ENCODE measurements at regions not wholly inside any gene's neighbourhood (a gene's known extent, or its start where the extent isn't known, plus 50 kb on each side); places are given as distances from the start of the nearest gene placed in this dataset.

- DNase-seq (no peak), ATAC-seq (no peak)
- H3K9me3 ChIP-seq: no peaks in the 10 kb centered on the region
- H3K4me1 ChIP-seq: no peaks in the 10 kb centered on the region
- no peak overlapping the region for H3K27ac ChIP-seq
- TF ChIP-seq CTCF (IDR thresholded peaks at IDR 0.05): no peak
- H3K4me3 ChIP-seq: no peak overlapping the region
- H3K36me3 ChIP-seq: no peaks in the 10 kb centered on the region
- H3K27me3 ChIP-seq: no peaks in the 10 kb centered on the region
- intact Hi-C loops (cut with DNase I): no loop called here
Observed at GRCh38 chr17:62862251-62862650, 54.1 kb upstream of the MARCHF10 start.

DNA sequence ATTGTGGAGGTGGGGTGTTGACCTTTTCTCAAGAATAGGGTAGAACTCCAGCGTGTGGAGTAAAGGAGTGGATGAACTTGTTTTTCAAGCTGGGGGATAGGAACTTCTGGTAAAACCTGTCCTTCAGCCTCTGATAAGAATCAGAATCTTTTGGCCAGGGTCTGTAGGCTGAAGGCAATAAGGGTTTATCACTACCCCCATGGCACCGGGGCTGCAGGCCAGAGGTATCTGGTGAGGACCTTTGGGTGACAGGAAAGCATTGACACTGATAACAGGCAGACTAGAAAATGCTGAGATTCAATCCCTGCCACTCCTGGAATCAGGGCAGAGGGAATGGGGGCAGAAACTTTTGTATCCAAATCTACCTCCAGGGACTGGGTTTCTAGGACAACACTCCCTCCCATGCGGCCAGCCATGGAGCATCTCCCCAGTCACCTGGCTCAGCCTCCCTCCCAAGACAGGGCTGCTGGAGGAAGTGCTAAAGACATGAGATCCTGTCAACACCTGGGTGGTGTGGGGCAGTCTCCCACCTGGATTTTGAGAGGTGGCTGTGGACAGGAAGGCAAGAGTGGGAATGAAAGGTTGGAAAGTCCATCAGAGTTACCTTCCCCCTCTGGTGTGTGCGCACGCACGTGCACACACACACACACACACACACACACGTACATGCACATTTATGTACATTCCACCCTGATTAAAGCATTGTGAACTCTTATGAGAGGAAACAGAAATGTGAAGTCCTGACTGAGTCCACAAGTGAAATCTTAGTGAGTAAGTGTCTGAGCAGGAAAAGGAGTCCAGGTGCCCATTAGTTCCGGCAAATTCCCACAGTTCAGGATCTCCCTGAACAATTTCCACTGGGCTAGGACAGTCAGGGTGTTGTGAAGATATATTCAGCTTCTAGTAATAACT is 53.1 kb upstream of the MARCHF10 start:
- intact Hi-C loops (cut with DNase I): no loop called here
- DNase-seq: peak in 1 of 4 donors; percentile 79
- H3K4me3 ChIP-seq: no peak overlapping the region
- H3K4me1 ChIP-seq: no peaks in the 10 kb centered on the region
- peak; percentile 61 for ATAC-seq
- H3K36me3 ChIP-seq: no peaks in the 10 kb centered on the region
- no peaks in the 10 kb centered on the region for H3K27me3 ChIP-seq
- no peak for TF ChIP-seq CTCF (IDR thresholded peaks at IDR 0.05)
- H3K9me3 ChIP-seq: no peaks in the 10 kb centered on the region
- no peak overlapping the region for H3K27ac ChIP-seq

DNA sequence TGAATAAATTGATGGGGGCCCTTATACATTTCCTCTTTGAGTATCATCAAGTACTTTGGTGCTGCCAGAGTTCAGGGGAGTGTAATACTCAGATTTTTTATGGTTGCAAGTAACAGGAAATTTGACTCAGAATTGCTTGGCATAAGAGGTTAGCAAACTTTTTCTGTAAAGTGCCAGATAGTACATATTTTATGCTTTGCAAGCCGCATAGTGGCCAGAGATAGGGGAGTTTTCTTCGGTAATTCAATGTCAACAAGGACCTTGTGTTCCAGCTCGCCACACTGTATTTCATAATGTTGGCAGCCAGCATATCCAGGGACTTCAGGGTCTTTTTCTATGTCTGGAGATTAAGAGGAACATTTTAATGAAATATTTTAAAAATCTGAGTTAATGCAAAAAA is 51.0 kb upstream of the MARCHF10 start:
- DNase-seq (no peak), ATAC-seq (peak; percentile 59)
- Histone ChIP-seq H3K9me3 (no peaks in the 10 kb centered on the region), H3K27me3 (no peaks in the 10 kb centered on the region), H3K4me3 (no peak overlapping the region), H3K4me1 (no peaks in the 10 kb centered on the region), H3K27ac (peak overlapping the region in 1 of 2 donors; percentile 17), H3K36me3 (no peaks in the 10 kb centered on the region)
- intact Hi-C loops (cut with DNase I): no loop called here
- TF ChIP-seq CTCF (IDR thresholded peaks at IDR 0.05): no peak

Measured in left lung (tissue), 4 donors.